ENCODE measurements at regions not wholly inside any gene's neighbourhood (a gene's known extent, or its start where the extent isn't known, plus 50 kb on each side); places are given as distances from the start of the nearest gene placed in this dataset.

DNA sequence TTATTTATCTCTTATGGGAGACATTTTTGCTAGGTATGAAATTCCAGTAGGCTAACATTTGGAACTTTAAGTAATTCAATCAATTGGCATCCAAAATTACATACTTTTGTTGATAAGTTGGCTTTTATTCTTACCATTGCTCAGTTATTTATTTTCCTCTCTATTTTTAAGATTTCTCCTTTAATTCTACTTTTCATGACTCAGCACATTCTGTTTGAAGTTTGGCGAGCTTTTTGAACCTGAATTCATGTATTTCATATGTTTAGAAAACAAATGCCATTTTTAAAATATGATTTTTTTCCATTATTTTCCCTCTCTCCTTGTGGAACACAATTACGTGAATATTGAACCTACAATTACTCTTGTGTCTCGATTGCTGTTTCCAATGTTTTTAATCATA is 2896.3 kb upstream of the PCDH20 start:
- TF ChIP-seq, protein P1, sequence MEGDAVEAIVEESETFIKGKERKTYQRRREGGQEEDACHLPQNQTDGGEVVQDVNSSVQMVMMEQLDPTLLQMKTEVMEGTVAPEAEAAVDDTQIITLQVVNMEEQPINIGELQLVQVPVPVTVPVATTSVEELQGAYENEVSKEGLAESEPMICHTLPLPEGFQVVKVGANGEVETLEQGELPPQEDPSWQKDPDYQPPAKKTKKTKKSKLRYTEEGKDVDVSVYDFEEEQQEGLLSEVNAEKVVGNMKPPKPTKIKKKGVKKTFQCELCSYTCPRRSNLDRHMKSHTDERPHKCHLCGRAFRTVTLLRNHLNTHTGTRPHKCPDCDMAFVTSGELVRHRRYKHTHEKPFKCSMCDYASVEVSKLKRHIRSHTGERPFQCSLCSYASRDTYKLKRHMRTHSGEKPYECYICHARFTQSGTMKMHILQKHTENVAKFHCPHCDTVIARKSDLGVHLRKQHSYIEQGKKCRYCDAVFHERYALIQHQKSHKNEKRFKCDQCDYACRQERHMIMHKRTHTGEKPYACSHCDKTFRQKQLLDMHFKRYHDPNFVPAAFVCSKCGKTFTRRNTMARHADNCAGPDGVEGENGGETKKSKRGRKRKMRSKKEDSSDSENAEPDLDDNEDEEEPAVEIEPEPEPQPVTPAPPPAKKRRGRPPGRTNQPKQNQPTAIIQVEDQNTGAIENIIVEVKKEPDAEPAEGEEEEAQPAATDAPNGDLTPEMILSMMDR (conservative IDR thresholded peaks at IDR 0.05), result no peak
- TF ChIP-seq ZFX (IDR thresholded peaks at IDR 0.05), result no peak

DNA sequence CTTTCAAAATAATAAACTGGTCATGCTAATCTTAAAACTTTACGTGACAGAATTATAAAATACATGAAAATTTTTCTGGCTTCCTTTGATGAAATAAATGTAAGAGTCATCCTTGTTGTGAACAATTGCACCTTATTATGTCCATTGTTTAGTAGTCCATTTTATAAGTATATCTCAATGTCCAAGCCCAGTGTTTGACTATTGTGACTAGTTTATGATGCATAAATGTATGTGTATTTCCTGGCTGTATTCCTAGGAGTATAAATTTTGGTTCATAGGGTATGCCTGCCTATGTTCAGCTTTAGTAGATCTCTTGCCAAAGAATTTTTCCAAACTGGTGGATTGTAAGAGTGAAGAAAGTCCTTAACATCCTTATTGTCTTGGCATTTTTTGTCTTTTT is 2895.5 kb upstream of the PCDH20 start:
- H3K27ac ChIP-seq, result no peak overlapping the region
- TF ChIP-seq ZFX (IDR thresholded peaks at IDR 0.05), result no peak

More for the DNA sequence above, 2896.3 kb upstream of the PCDH20 start:
- no peak overlapping the region for H3K27ac ChIP-seq

DNA sequence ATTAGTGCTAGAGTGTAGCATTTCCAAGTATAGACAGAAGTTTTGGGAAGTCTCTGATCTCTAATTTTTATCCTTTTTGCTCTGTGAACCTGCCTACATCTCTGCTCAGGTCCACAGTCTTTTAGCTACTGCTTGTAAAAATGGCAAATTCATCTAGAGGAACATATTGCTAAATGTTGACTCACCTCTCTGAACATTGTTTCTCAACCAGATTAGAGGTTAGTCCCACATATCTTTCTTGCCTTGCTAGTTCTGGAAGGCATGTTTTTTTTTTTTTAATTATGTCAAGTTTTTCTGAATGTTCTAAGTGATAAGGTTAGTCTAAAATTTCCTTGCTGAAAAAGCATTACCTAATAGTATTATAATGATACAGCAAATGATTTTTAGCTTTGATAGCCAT is 2889.6 kb upstream of the PCDH20 start:
- TF ChIP-seq, protein P1 (conservative IDR thresholded peaks at IDR 0.05), result no peak
- TF ChIP-seq ZFX (IDR thresholded peaks at IDR 0.05), result no peak
- no peak overlapping the region for H3K27ac ChIP-seq

DNA sequence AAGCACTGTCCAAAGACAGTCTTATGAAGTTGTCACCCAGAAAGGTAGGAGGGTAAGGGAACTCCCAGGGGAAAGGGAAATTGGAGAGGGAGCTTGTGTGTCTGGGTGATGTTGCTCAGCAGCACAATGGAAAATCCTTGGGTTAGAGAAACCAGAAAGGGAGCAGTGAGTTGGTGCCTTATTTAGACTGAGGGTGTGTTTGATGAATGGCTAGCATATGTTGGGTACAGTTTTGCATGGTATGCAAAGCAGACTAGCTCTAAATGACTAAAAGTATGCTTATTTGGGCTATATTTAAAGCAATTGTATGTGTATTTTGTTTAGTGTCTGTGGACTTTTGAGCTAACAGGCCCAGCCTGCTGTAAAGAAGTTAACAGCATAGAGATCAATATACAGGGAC is 2884.6 kb upstream of the PCDH20 start:
- no peak overlapping the region for H3K27ac ChIP-seq
- TF ChIP-seq, protein P1 (conservative IDR thresholded peaks at IDR 0.05), result no peak
- TF ChIP-seq ZFX (IDR thresholded peaks at IDR 0.05), result no peak

DNA sequence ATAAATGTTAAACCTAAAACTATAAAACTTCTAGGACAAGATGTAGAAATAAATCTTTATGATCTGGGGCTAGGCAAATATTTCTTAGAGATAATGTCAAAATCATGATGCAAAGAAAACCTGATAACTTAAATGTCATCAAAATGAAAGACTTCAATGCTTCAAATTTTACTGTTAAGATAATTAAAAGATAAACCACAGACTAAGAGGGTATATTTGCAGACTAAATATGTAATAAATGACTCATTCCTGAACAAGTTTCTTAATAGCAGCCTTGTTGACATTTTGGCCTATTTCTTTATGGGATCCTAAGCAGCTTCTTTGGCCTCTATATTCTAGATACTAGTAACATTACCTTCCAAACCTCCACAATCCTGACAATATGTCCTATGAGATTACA is 2878.3 kb upstream of the PCDH20 start:
- no peak overlapping the region for H3K27ac ChIP-seq
- TF ChIP-seq ZFX (IDR thresholded peaks at IDR 0.05), result no peak
- TF ChIP-seq, protein P1 (conservative IDR thresholded peaks at IDR 0.05), result no peak

DNA sequence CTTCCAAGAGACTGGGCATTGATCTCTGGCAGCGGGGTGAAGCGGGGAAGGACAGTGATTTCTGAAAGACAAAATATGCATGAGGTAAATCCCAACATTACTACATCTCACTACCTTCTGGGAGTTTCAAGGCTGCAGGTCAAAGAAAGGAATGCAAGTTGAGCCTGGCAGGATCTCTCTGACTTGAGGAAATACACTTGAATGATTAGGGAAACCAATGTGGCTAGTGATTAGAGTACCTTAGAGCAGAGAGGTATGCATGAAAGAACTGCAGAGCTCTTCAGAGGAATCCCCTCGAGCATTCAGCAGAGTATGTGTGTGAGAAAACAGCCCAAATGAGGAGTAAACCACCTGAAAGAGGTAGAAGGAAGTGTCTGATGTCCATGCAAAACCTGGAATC is 2874.1 kb upstream of the PCDH20 start:
- H3K27ac ChIP-seq, result no peak overlapping the region
- TF ChIP-seq ZFX (IDR thresholded peaks at IDR 0.05), result no peak
- TF ChIP-seq, protein P1 (conservative IDR thresholded peaks at IDR 0.05), result no peak

DNA sequence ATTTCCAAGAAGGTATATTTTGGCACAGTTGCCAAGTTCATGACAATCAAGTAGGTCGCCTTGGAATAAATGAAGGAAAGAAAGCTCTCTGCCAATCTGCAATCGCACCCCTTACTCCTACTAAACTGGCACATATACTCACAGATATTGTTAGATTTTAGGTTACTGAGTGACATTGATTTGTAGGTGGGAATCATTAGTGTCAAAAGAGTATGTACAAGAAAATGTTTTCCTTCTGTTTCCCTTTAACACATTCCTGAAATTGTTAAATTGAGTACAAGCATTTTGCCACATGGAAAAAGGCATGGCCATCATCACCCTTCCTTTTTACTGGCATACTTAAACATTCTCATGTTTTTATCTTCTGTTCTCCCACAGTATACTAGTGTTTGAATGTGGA is 2868.3 kb upstream of the PCDH20 start:
- TF ChIP-seq ZFX (IDR thresholded peaks at IDR 0.05), result no peak
- TF ChIP-seq, protein P1 (conservative IDR thresholded peaks at IDR 0.05), result no peak

DNA sequence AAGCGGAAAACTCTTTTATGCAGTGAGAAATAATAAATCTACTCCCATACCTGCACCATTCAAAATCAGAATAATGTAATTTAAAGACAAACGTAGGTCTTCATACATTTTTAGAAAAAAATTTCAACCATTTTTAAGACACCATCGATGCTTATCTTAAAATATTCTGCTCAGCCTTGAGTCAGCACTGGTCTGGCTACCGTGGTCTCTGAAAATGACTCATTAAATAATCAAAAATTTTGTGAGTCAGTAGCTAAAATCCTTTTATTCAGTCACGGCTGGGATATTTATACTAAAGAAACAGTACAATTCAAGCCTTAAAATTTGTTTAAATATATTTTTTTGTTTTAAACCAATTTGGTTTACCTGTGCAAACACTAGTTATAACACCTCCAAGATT is 2862.8 kb upstream of the PCDH20 start:
- no peak for TF ChIP-seq ZFX (IDR thresholded peaks at IDR 0.05)
- TF ChIP-seq, protein P1 (conservative IDR thresholded peaks at IDR 0.05), result no peak
- H3K27ac ChIP-seq, result no peak overlapping the region

More for the DNA sequence above, 2868.3 kb upstream of the PCDH20 start:
- no peak overlapping the region for H3K27ac ChIP-seq

All from C4-2B (cell line).